ENCODE measurements at regions not wholly inside any gene's neighbourhood (a gene's known extent, or its start where the extent isn't known, plus 50 kb on each side); places are given as distances from the start of the nearest gene placed in this dataset.
A peak's percentile ranks its signal among the peaks of the same experiment; 100 is the strongest.

GRCh38 chr2:174688079-174688478, 76.2 kb downstream of the CHRNA1 start:
- no peak overlapping the region for H3K27ac ChIP-seq
- TF ChIP-seq ZFX (IDR thresholded peaks at IDR 0.05; ENCODE audit: borderline replicate concordance) (no peak), CTCF (IDR thresholded peaks at IDR 0.05) (peak; percentile 42)

- no peak overlapping the region for H3K27ac ChIP-seq
- no peak for TF ChIP-seq CTCF (IDR thresholded peaks at IDR 0.05)
- no peak for TF ChIP-seq ZFX (IDR thresholded peaks at IDR 0.05; ENCODE audit: borderline replicate concordance)
Measured at GRCh38 chr2:174686430-174686829, 77.8 kb downstream of the CHRNA1 start.

- no peak overlapping the region for H3K27ac ChIP-seq
- no peak for TF ChIP-seq ZFX (IDR thresholded peaks at IDR 0.05; ENCODE audit: borderline replicate concordance)
- TF ChIP-seq CTCF (IDR thresholded peaks at IDR 0.05) = no peak
Measured at GRCh38 chr2:174683392-174683759, 80.9 kb downstream of the CHRNA1 start.

GRCh38 chr2:174682578-174683391, 81.5 kb downstream of the CHRNA1 start:
- TF ChIP-seq ZFX (IDR thresholded peaks at IDR 0.05; ENCODE audit: borderline replicate concordance) (no peak), CTCF (IDR thresholded peaks at IDR 0.05) (no peak)
- no peak overlapping the region for H3K27ac ChIP-seq

- no peak overlapping the region for H3K27ac ChIP-seq
- TF ChIP-seq ZFX (IDR thresholded peaks at IDR 0.05; ENCODE audit: borderline replicate concordance) (no peak), CTCF (IDR thresholded peaks at IDR 0.05) (no peak)
Measured at GRCh38 chr2:174682007-174682577, 82.2 kb downstream of the CHRNA1 start.

- H3K27ac ChIP-seq = no peak overlapping the region
- TF ChIP-seq CTCF (IDR thresholded peaks at IDR 0.05) (no peak), ZFX (IDR thresholded peaks at IDR 0.05; ENCODE audit: borderline replicate concordance) (no peak)
Measured at GRCh38 chr2:174681099-174682006, 82.9 kb downstream of the CHRNA1 start.
